Glutamatergic neuron (in vitro differentiated cells): ENCODE measurements at regions not wholly inside any gene's neighbourhood (a gene's known extent, or its start where the extent isn't known, plus 50 kb on each side); places are given as distances from the start of the nearest gene placed in this dataset.

Source experiments
- DNase-seq: peaks from one replicate; pipeline ENCODE4 v3.0.0; 2022
- H3K27ac Mint-ChIP-seq: one replicate; pipeline ENCODE4 v1.8.0; 2020; ENCODE audit warnings: mild to moderate bottlenecking, mixed read lengths, inconsistent platforms; ENCODE audit not compliant: unreplicated experiment
- H3K27me3 Mint-ChIP-seq: one replicate; pipeline ENCODE4 v1.8.0; 2020; ENCODE audit warnings: mild to moderate bottlenecking, moderate library complexity, mixed read lengths, inconsistent platforms; ENCODE audit not compliant: unreplicated experiment
- H3K36me3 Mint-ChIP-seq: one replicate; pipeline ENCODE4 v1.8.0; 2020; ENCODE audit warnings: mild to moderate bottlenecking, mixed read lengths, inconsistent platforms; ENCODE audit not compliant: unreplicated experiment
- H3K4me1 Mint-ChIP-seq: one replicate; pipeline ENCODE4 v1.8.0; 2020; ENCODE audit warnings: mild to moderate bottlenecking, low read depth, mixed read lengths, inconsistent platforms; ENCODE audit not compliant: unreplicated experiment
- H3K4me3 Mint-ChIP-seq: one replicate; pipeline ENCODE4 v1.8.0; 2020; ENCODE audit warnings: mild to moderate bottlenecking, mixed read lengths, inconsistent platforms; ENCODE audit not compliant: unreplicated experiment
- H3K9me3 Mint-ChIP-seq: one replicate; pipeline ENCODE4 v1.8.0; 2020; ENCODE audit warnings: mild to moderate bottlenecking, moderate library complexity, mixed read lengths, inconsistent platforms; ENCODE audit not compliant: unreplicated experiment
- CTCF ChIP-seq: fragments of 200-600 bp; sonication (generic); IDR thresholded peaks from one replicate; pipeline ENCODE4 v1.5.0; 2021; ENCODE audit not compliant: partially characterized antibody, unreplicated experiment

DNA sequence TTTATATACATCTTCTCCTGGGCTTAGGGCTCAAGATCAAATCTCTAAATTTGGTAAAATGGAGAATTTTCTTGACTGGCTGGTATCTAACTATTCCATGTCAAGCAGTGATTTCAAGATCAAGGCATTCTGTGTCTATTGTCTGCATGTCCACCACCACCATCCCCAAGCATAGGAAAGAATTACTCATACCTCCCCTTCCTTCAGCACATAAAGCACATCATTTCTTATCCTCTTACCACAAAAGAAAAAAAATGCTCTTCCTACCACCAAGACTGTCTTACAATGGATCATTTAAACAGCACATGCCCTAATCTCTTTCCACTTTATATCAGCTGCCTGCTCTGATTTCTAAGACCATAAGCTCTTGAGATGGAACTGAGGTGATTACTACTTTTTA is 470.5 kb upstream of the THBS1 start:
- Mint-ChIP-seq H3K4me1 (no peaks in the 10 kb centered on the region), H3K9me3 (peaks cover 3% of the 10 kb centered on the region), H3K27ac (no peak overlapping the region), H3K4me3 (no peak overlapping the region), H3K27me3 (no peaks in the 10 kb centered on the region), H3K36me3 (peaks cover 7% of the 10 kb centered on the region)
- TF ChIP-seq CTCF, result no peak
- no peak for DNase-seq

DNA sequence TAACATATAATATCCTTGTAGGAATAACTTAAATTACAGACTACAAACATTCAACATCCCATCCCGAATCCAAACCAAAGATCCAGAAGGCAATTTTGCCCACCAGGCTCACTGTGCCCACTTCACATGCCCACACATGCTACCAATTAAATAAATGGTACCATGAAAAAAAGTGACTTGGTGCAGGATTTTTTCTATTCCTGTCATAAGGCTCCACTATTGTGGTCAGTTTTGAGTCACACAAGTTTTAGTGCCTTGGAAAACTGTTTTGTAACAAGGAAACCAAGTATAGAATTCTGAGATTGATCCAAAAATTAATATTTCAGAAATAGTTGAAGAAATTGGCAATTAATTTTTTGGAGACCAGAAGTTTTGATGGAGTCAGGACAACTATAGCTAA is 470.1 kb upstream of the THBS1 start:
- Mint-ChIP-seq H3K4me3 (no peak overlapping the region), H3K36me3 (peaks cover 7% of the 10 kb centered on the region), H3K27ac (no peak overlapping the region), H3K4me1 (no peaks in the 10 kb centered on the region), H3K27me3 (no peaks in the 10 kb centered on the region), H3K9me3 (peaks cover 3% of the 10 kb centered on the region)
- no peak for DNase-seq
- TF ChIP-seq CTCF, result no peak

- H3K27ac Mint-ChIP-seq, result no peak overlapping the region
- no peaks in the 10 kb centered on the region for H3K4me1 Mint-ChIP-seq
- no peaks in the 10 kb centered on the region for H3K27me3 Mint-ChIP-seq
- no peak for DNase-seq
- no peak for TF ChIP-seq CTCF
- H3K4me3 Mint-ChIP-seq, result no peak overlapping the region
- H3K36me3 Mint-ChIP-seq, result peaks cover 19% of the 10 kb centered on the region
- peaks cover 3% of the 10 kb centered on the region for H3K9me3 Mint-ChIP-seq
Observed at GRCh38 chr15:39113741-39114140, 467.1 kb upstream of the THBS1 start.

- no peak for DNase-seq
- Mint-ChIP-seq H3K27me3 (no peaks in the 10 kb centered on the region), H3K27ac (no peak overlapping the region), H3K4me1 (no peaks in the 10 kb centered on the region), H3K4me3 (no peak overlapping the region), H3K36me3 (peaks cover 19% of the 10 kb centered on the region), H3K9me3 (peaks cover 3% of the 10 kb centered on the region)
- TF ChIP-seq CTCF, result no peak
Observed at GRCh38 chr15:39114690-39115378, 466.0 kb upstream of the THBS1 start.

- no peak for TF ChIP-seq CTCF
- Mint-ChIP-seq H3K27me3 (no peaks in the 10 kb centered on the region), H3K27ac (no peak overlapping the region), H3K4me3 (no peak overlapping the region), H3K4me1 (no peaks in the 10 kb centered on the region), H3K9me3 (peaks cover 3% of the 10 kb centered on the region), H3K36me3 (peaks cover 19% of the 10 kb centered on the region)
- no peak for DNase-seq
Observed at GRCh38 chr15:39115379-39116057, 465.4 kb upstream of the THBS1 start.
